Upper lobe of right lung (tissue), 1 donor: ENCODE measurements at regions not wholly inside any gene's neighbourhood (a gene's known extent, or its start where the extent isn't known, plus 50 kb on each side); places are given as distances from the start of the nearest gene placed in this dataset.

ENCODE experiments used
- ATAC-seq: fragments of 200-7000 bp; cut with Tn5 transposase; one replicate; pipeline ENCODE4 v1.9.1; 2020; ENCODE audit warnings: mild to moderate bottlenecking, moderate library complexity
- DNase-seq: peaks from one replicate; pipeline ENCODE4 v3.0.0-alpha.2; 2020
- H3K27ac ChIP-seq: fragments of 200-600 bp; one replicate; pipeline ENCODE4 v1.8.0; 2022
- H3K27me3 ChIP-seq: fragments of 200-600 bp; one replicate; pipeline ENCODE4 v1.8.0; 2022; ENCODE audit warnings: mild to moderate bottlenecking
- H3K36me3 ChIP-seq: fragments of 200-600 bp; one replicate; pipeline ENCODE4 v1.8.0; 2022
- H3K4me1 ChIP-seq: fragments of 200-600 bp; one replicate; pipeline ENCODE4 v1.8.0; 2022
- H3K4me3 ChIP-seq: fragments of 200-600 bp; one replicate; pipeline ENCODE4 v1.8.0; 2022; ENCODE audit warnings: mild to moderate bottlenecking
- H3K9me3 ChIP-seq: fragments of 200-600 bp; one replicate; pipeline ENCODE4 v1.8.0; 2022
- intact Hi-C: fragments of 100-400 bp; cut with DNase I; formaldehyde crosslinking; loops from one replicate; pipeline ENCODE4 v1.11.0; 2022
- TF ChIP-seq, protein P1 (sequence below): fragments of 200-600 bp; IDR thresholded peaks from one replicate; pipeline ENCODE4 v1.8.0; 2022; ENCODE audit warnings: antibody characterized with exemption
- donor health status: DM: no; HTN: yes; CAD: no; lungs with severe emphysema.

GRCh38 chr2:120869036-120869729, 133.5 kb downstream of the GLI2 start:
- no peak for DNase-seq
- TF ChIP-seq, protein P1, sequence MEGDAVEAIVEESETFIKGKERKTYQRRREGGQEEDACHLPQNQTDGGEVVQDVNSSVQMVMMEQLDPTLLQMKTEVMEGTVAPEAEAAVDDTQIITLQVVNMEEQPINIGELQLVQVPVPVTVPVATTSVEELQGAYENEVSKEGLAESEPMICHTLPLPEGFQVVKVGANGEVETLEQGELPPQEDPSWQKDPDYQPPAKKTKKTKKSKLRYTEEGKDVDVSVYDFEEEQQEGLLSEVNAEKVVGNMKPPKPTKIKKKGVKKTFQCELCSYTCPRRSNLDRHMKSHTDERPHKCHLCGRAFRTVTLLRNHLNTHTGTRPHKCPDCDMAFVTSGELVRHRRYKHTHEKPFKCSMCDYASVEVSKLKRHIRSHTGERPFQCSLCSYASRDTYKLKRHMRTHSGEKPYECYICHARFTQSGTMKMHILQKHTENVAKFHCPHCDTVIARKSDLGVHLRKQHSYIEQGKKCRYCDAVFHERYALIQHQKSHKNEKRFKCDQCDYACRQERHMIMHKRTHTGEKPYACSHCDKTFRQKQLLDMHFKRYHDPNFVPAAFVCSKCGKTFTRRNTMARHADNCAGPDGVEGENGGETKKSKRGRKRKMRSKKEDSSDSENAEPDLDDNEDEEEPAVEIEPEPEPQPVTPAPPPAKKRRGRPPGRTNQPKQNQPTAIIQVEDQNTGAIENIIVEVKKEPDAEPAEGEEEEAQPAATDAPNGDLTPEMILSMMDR, result no peak
- H3K4me3 ChIP-seq, result no peak overlapping the region
- ATAC-seq, result no peak
- H3K27me3 ChIP-seq, result peaks cover 32% of the 10 kb centered on the region
- no peaks in the 10 kb centered on the region for H3K36me3 ChIP-seq
- H3K4me1 ChIP-seq, result no peaks in the 10 kb centered on the region
- H3K27ac ChIP-seq, result no peak overlapping the region
- intact Hi-C loops, result no loop called here
- no peaks in the 10 kb centered on the region for H3K9me3 ChIP-seq

DNA sequence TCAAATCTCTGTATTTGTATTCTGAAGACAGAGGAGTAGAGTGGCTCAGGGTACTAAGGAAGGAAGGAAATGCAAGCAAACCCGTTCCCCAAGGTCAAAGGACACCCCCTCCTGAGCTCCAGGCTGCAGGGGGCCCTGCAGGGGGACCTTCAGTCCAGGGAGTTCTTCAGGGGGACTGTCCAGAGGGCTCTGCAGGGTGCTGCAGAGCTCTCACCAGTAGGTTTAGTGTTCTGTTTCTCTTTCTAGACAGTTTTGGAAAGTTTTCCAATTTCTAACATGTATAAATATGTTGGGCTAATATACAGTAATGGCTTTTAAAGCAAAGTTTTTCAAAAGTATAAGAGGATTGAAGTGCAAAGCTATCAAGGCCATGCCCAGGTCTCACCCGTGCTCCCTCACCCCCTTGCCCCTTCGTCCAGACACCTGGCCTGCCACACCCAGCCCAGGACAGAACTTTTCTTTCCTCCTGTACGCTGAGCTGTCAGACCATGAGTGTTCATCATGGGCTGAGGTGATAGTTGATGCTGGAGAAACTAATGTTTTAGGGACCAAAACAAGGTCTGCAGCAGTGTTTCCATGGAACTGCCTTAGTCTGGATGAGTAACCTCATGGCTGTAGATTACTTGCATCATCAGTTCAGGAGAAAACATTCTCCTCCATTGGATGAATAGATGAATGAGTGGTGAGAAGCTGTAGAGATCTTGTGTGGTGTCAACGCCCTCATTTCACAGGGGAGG, 134.2 kb downstream of the GLI2 start:
- Histone ChIP-seq H3K4me3 (no peak overlapping the region), H3K36me3 (no peaks in the 10 kb centered on the region), H3K9me3 (no peaks in the 10 kb centered on the region), H3K27me3 (peaks cover 32% of the 10 kb centered on the region), H3K27ac (no peak overlapping the region), H3K4me1 (no peaks in the 10 kb centered on the region)
- TF ChIP-seq, protein P1, result no peak
- DNase-seq, result no peak
- intact Hi-C loops, result no loop called here
- no peak for ATAC-seq

DNA sequence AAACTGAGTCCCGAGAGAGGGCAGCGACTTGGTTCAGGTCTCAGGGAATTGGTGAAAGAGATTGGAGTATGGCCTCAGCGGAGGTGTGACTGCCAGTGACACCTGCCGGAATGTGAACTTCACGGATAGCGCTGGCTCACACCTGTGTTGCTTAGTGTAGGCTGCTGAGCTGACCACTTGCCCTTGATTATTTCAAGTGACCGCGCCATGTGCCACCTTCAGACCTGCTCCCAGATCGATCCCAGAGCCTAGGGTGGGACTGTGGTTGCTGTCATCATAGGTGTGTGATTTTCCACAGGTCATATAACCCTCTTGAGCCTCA, 134.8 kb downstream of the GLI2 start:
- ATAC-seq (no peak), DNase-seq (no peak)
- no peaks in the 10 kb centered on the region for H3K4me1 ChIP-seq
- intact Hi-C loops, result no loop called here
- TF ChIP-seq, protein P1, result no peak
- H3K27ac ChIP-seq, result no peak overlapping the region
- H3K4me3 ChIP-seq, result no peak overlapping the region
- peaks cover 31% of the 10 kb centered on the region for H3K27me3 ChIP-seq
- no peaks in the 10 kb centered on the region for H3K9me3 ChIP-seq
- H3K36me3 ChIP-seq, result no peaks in the 10 kb centered on the region

- TF ChIP-seq, protein P1, result no peak
- intact Hi-C loops, result no loop called here
- Histone ChIP-seq H3K4me1 (no peaks in the 10 kb centered on the region), H3K27me3 (peaks cover 24% of the 10 kb centered on the region), H3K36me3 (no peaks in the 10 kb centered on the region), H3K4me3 (no peak overlapping the region), H3K9me3 (no peaks in the 10 kb centered on the region), H3K27ac (no peak overlapping the region)
- ATAC-seq, result no peak
- DNase-seq, result no peak
Measured at GRCh38 chr2:120871016-120871635, 135.5 kb downstream of the GLI2 start.

DNA sequence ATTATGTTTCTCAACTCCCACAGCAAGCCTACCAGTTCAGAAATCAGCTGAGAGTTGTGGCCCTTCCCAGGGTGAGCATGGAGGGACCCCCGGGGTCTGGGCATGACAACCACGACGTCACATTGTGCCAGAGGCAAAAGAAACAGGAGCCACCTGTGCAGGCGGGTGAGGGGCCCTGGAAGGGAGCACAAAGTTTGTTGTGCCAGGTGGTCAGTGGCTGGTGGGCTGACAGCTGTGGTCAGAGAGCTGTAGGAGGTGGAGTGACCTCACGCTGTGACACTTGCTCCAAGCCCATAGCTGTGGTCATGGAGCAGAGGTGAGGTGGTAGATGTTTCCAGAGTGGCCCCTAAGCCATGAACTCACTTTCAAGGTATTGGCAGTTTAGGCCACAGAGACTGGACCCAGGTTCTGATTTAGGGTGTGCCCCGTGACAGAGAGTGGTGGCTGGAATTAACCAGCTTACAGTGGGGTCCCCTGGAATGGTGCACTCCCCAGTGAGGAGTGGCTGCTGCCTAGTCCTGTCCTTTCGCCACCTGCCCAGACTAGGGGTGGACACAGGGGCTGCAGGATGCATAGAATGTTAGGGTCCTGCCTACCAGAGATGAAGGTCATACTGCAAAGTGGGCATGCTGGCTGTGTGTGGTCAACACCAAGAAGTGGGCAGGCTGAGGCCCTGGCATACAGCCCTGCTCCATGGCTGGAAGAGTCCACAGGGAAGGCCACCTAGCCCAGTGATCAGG, 136.4 kb downstream of the GLI2 start:
- ATAC-seq (no peak), DNase-seq (no peak)
- intact Hi-C loops, result no loop called here
- Histone ChIP-seq H3K27ac (no peak overlapping the region), H3K4me1 (no peaks in the 10 kb centered on the region), H3K27me3 (peaks cover 16% of the 10 kb centered on the region), H3K4me3 (no peak overlapping the region), H3K36me3 (no peaks in the 10 kb centered on the region), H3K9me3 (no peaks in the 10 kb centered on the region)
- TF ChIP-seq, protein P1, result no peak
